B cell (primary cell): ENCODE measurements at regions not wholly inside any gene's neighbourhood (a gene's known extent, or its start where the extent isn't known, plus 50 kb on each side); places are given as distances from the start of the nearest gene placed in this dataset.

Experiments used
- ATAC-seq: fragments of 200-7000 bp; cut with Tn5 transposase; one replicate; pipeline ENCODE4 v1.10.0; 2021; ENCODE audit warnings: low read depth, mild to moderate bottlenecking, moderate number of reproducible peaks, moderate library complexity
- CTCF ChIA-PET: fragments of 350-600 bp; sonication (Branson Sonifier 250); formaldehyde crosslinking; loops from one replicate; lab custom pipeline; 2021; ENCODE audit warnings: antibody characterized with exemption, inconsistent platforms; lab: Charles Lee
- POLR2A ChIA-PET: fragments of 350-600 bp; sonication (Branson Sonifier 250); formaldehyde crosslinking; loops from one replicate; lab custom pipeline; 2021; ENCODE audit warnings: antibody characterized with exemption; lab: Charles Lee
- DNase-seq: peaks from one replicate; pipeline ENCODE4 v3.0.0; 2013
- H2AFZ ChIP-seq: 2 replicates; pipeline ENCODE4 v1.6.1; 2012; ENCODE audit warnings: mild to moderate bottlenecking, low read depth, low read length; ENCODE audit not compliant: insufficient read depth, poor library complexity, severe bottlenecking
- H3K27ac ChIP-seq, 2 donors: 1 replicate in 1 of 2; 2 replicates in 1 of 2; pipeline ENCODE4 v1.5.1; 2012 to 2013; ENCODE audit warnings: low read length in 2 of 2, mild to moderate bottlenecking in 2 of 2, moderate library complexity in 1 of 2
- H3K27me3 ChIP-seq, 4 experiments: fragments of 200-600 bp in 1 of 4; sonication (generic) in 1 of 4; replicated peaks in 1 of 4; 1 replicate in 2 of 4; 2 replicates in 2 of 4; pipeline versions ENCODE4 v1.6.1 to v1.7.0; 2013 to 2016; ENCODE audit warnings: low read length in 3 of 4, mild to moderate bottlenecking in 2 of 4, mixed read lengths in 1 of 4, moderate library complexity in 1 of 4; ENCODE audit not compliant: insufficient read depth in 4 of 4, control insufficient read depth in 3 of 4; ENCODE audit errors: control extremely low read depth in 1 of 4
- H3K36me3 ChIP-seq, 2 experiments: replicated peaks in 1 of 2; 1 replicate in 1 of 2; 2 replicates in 1 of 2; pipeline versions ENCODE4 v1.6.1 to v1.7.1; 2013; ENCODE audit warnings: low read length in 1 of 2; ENCODE audit not compliant: insufficient read depth in 2 of 2, control insufficient read depth in 1 of 2; ENCODE audit errors: control extremely low read depth in 1 of 2, extremely low read depth in 1 of 2
- H3K4me1 ChIP-seq, 2 donors: fragments of 200-600 bp in 1 of 2; sonication (generic) in 1 of 2; 1 replicate in 1 of 2; 2 replicates in 1 of 2; pipeline versions ENCODE4 v1.5.1 to v1.6.1; 2013 to 2017; ENCODE audit warnings: low read length in 2 of 2; ENCODE audit not compliant: control insufficient read depth in 2 of 2, insufficient read depth in 2 of 2
- H3K4me2 ChIP-seq: replicated peaks from 2 replicates; pipeline ENCODE3; 2012; ENCODE audit warnings: mild to moderate bottlenecking, low read depth, low read length; ENCODE audit not compliant: poor library complexity, severe bottlenecking
- H3K4me3 ChIP-seq, 5 experiments: fragments of 200-600 bp in 1 of 5; sonication (generic) in 1 of 5; 1 replicate in 3 of 5; 2 replicates in 2 of 5; pipeline versions ENCODE4 v1.5.1 to v1.7.0; 2011 to 2016; ENCODE audit warnings: low read length in 4 of 5, mild to moderate bottlenecking in 4 of 5, low read depth in 2 of 5, control low read depth in 1 of 5, moderate library complexity in 1 of 5; ENCODE audit not compliant: insufficient read depth in 1 of 5; ENCODE audit errors: control extremely low read depth in 1 of 5, extremely low read depth in 1 of 5
- H3K79me2 ChIP-seq: fragments of 200-600 bp; sonication (generic); one replicate; pipeline ENCODE4 v1.6.0; 2016; ENCODE audit warnings: low read length; ENCODE audit not compliant: control insufficient read depth, insufficient read depth
- H3K9ac ChIP-seq: fragments of 200-600 bp; sonication (generic); 2 replicates; pipeline ENCODE4 v1.6.1; 2017; ENCODE audit warnings: mild to moderate bottlenecking, low read length, moderate library complexity
- H3K9me3 ChIP-seq, 3 donors: one replicate each; pipeline versions ENCODE4 v1.6.1 to v1.7.1; 2013; ENCODE audit warnings: low read length in 2 of 3; ENCODE audit not compliant: control insufficient read depth in 2 of 3, insufficient read depth in 1 of 3; ENCODE audit errors: control extremely low read depth in 1 of 3
- H4K20me1 ChIP-seq: 2 replicates; pipeline ENCODE4 v1.6.0; 2012; ENCODE audit warnings: mild to moderate bottlenecking, low read length; ENCODE audit not compliant: insufficient read depth, control insufficient read depth, poor library complexity, severe bottlenecking
- H3K27ac Mint-ChIP-seq: one replicate; pipeline ENCODE4 v1.8.0; 2021; ENCODE audit warnings: mixed read lengths
- H3K27me3 Mint-ChIP-seq: one replicate; pipeline ENCODE4 v1.8.0; 2021; ENCODE audit warnings: mixed read lengths
- H3K4me1 Mint-ChIP-seq: one replicate; pipeline ENCODE4 v1.8.0; 2021; ENCODE audit warnings: mixed read lengths
- H3K4me3 Mint-ChIP-seq: one replicate; pipeline ENCODE4 v1.8.0; 2021; ENCODE audit warnings: mixed read lengths
- H3K9me3 Mint-ChIP-seq: one replicate; pipeline ENCODE4 v1.8.0; 2022; ENCODE audit warnings: mixed read lengths; ENCODE audit not compliant: insufficient read depth
- EZH2 ChIP-seq: IDR thresholded peaks from 2 replicates; pipeline ENCODE4 v1.6.1; 2012; ENCODE audit warnings: borderline replicate concordance, low read depth, mild to moderate bottlenecking, moderate library complexity, low read length; ENCODE audit not compliant: insufficient read depth, poor library complexity, severe bottlenecking
- WGBS: methylation state at CpG from one replicate; pipeline ENCODE4 v1.1.5; 2013; ENCODE audit warnings: missing lambda C conversion rate; ENCODE audit not compliant: insufficient coverage; 5-methylcytosine and 5-hydroxymethylcytosine counted together
- intact Hi-C: fragments of 100-400 bp; cut with micrococcal nuclease; formaldehyde crosslinking; loops from one replicate; pipeline ENCODE4 v1.10.0; 2022
- TF ChIP-seq, protein P1 (sequence below): fragments of 200-600 bp; IDR thresholded peaks from one replicate; pipeline ENCODE4 v1.8.0; 2022; ENCODE audit warnings: antibody characterized with exemption, mild to moderate bottlenecking

DNA sequence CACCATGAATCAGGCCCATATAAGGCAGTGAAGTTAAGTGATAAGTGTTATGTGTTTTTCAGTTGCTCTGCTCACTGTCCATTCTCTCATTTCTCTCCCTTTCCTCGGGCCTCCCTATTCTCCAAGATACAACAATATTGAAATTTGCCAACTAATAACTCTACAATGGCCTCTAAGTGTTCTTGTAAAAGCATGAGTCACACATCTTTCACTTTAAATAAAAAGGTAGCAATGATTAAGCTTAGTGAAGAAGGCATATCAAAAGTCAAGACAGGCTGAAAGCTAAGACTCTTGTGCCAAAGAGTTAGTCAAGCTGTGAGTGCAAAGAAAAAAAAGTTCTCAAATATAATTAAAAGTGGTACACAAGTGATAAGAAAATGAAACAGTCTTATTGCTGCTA lies 675.4 kb downstream of the OTOL1 start:
- H3K79me2 ChIP-seq: no peaks in the 10 kb centered on the region

DNA sequence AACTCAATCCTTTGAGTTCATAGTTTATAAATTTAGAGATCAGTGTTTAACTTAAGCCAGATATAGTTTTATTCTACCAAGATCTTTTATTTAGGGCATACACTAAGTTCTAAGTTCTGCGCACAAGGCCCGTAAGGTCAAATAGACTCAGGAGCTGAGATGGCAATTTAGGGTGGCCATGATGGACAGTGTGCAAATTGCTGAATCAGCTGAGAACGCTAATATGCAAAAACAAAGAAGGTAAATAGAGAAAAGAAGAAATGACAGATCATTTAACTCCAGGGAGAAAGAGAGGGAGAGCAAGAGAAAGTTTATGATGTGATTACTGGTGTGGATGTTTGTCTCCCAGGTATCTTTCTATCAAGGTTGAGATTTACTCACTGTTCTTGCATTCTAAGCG lies 678.5 kb downstream of the OTOL1 start:
- ChIA-PET POLR2A (no interaction called here), CTCF (no interaction called here)
- Histone ChIP-seq H3K79me2 (no peaks in the 10 kb centered on the region), H3K4me2 (no peak overlapping the region), H4K20me1 (no peaks in the 10 kb centered on the region), H3K4me1 (no peaks in the 10 kb centered on the region), H3K9ac (no peak overlapping the region), H3K4me3 (no peak overlapping the region), H3K27ac (no peak overlapping the region), H3K36me3 (no peaks in the 10 kb centered on the region), H3K27me3 (no peaks in the 10 kb centered on the region), H3K9me3 (no peaks in the 10 kb centered on the region), H2AFZ (no peak overlapping the region)
- no peak overlapping the region for H3K4me3 Mint-ChIP-seq
- WGBS: 94% methylated on average over 2 of the region's 4 CpGs
- intact Hi-C loops: no loop called here
- no peaks in the 10 kb centered on the region for H3K4me1 Mint-ChIP-seq
- no peak for ATAC-seq
- no peak overlapping the region for H3K27ac Mint-ChIP-seq
- peaks cover 8% of the 10 kb centered on the region for H3K9me3 Mint-ChIP-seq
- DNase-seq: no peak
- no peak for TF ChIP-seq EZH2
- TF ChIP-seq, protein P1, sequence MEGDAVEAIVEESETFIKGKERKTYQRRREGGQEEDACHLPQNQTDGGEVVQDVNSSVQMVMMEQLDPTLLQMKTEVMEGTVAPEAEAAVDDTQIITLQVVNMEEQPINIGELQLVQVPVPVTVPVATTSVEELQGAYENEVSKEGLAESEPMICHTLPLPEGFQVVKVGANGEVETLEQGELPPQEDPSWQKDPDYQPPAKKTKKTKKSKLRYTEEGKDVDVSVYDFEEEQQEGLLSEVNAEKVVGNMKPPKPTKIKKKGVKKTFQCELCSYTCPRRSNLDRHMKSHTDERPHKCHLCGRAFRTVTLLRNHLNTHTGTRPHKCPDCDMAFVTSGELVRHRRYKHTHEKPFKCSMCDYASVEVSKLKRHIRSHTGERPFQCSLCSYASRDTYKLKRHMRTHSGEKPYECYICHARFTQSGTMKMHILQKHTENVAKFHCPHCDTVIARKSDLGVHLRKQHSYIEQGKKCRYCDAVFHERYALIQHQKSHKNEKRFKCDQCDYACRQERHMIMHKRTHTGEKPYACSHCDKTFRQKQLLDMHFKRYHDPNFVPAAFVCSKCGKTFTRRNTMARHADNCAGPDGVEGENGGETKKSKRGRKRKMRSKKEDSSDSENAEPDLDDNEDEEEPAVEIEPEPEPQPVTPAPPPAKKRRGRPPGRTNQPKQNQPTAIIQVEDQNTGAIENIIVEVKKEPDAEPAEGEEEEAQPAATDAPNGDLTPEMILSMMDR: no peak
- H3K27me3 Mint-ChIP-seq: no peaks in the 10 kb centered on the region

More for the DNA sequence above, 675.4 kb downstream of the OTOL1 start:
- H3K27ac ChIP-seq: no peak overlapping the region
- H3K4me2 ChIP-seq: no peak overlapping the region
- ATAC-seq (no peak), DNase-seq (no peak)
- H3K4me1 Mint-ChIP-seq: no peaks in the 10 kb centered on the region
- peaks cover 9% of the 10 kb centered on the region for H3K9me3 Mint-ChIP-seq
- CTCF ChIA-PET: no interaction called here
- H3K27ac Mint-ChIP-seq: no peak overlapping the region
- intact Hi-C loops: no loop called here
- no peak overlapping the region for H3K9ac ChIP-seq
- POLR2A ChIA-PET: no interaction called here
- WGBS: no CpG with 5 or more reads among the region's 1 CpG
- no peaks in the 10 kb centered on the region for H4K20me1 ChIP-seq
- H3K36me3 ChIP-seq: no peaks in the 10 kb centered on the region
- no peaks in the 10 kb centered on the region for H3K4me1 ChIP-seq
- H3K4me3 ChIP-seq: no peak overlapping the region
- no peak overlapping the region for H3K4me3 Mint-ChIP-seq
- no peaks in the 10 kb centered on the region for H3K27me3 Mint-ChIP-seq
- no peaks in the 10 kb centered on the region for H3K9me3 ChIP-seq
- H2AFZ ChIP-seq: no peak overlapping the region
- no peak for TF ChIP-seq EZH2
- no peaks in the 10 kb centered on the region for H3K27me3 ChIP-seq
